ENCODE measurements at regions not wholly inside any gene's neighbourhood (a gene's known extent, or its start where the extent isn't known, plus 50 kb on each side); places are given as distances from the start of the nearest gene placed in this dataset.

DNA sequence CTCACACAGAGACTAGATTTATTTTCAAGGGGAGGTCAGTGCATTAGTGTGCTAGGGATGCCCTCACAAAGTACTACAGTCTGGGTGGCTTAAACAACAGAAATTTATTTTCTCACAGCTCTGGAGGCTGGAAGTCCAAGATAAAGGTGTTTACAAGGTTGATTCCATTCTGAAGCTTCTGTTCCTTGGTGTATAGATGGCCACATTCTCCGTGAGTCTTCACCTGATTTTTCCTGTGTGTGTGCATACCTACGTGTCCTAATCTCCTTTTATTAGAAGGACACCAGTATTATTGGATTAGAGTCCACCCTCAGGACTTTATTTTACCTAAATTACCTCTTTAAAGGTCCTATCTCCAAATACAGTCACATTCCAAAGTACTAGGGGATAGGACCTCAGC is 91.7 kb upstream of the FRMD4A start:
- TF ChIP-seq, protein P1, sequence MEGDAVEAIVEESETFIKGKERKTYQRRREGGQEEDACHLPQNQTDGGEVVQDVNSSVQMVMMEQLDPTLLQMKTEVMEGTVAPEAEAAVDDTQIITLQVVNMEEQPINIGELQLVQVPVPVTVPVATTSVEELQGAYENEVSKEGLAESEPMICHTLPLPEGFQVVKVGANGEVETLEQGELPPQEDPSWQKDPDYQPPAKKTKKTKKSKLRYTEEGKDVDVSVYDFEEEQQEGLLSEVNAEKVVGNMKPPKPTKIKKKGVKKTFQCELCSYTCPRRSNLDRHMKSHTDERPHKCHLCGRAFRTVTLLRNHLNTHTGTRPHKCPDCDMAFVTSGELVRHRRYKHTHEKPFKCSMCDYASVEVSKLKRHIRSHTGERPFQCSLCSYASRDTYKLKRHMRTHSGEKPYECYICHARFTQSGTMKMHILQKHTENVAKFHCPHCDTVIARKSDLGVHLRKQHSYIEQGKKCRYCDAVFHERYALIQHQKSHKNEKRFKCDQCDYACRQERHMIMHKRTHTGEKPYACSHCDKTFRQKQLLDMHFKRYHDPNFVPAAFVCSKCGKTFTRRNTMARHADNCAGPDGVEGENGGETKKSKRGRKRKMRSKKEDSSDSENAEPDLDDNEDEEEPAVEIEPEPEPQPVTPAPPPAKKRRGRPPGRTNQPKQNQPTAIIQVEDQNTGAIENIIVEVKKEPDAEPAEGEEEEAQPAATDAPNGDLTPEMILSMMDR (IDR thresholded peaks at IDR 0.05; ENCODE audit: low read depth, low read length, poor library complexity, severe bottlenecking), result no peak
- TF ChIP-seq EZH2phosphoT487 (IDR thresholded peaks at IDR 0.05; ENCODE audit: borderline replicate concordance, low read length), result no peak
